ENCODE measurements at regions not wholly inside any gene's neighbourhood (a gene's known extent, or its start where the extent isn't known, plus 50 kb on each side); places are given as distances from the start of the nearest gene placed in this dataset.

DNA sequence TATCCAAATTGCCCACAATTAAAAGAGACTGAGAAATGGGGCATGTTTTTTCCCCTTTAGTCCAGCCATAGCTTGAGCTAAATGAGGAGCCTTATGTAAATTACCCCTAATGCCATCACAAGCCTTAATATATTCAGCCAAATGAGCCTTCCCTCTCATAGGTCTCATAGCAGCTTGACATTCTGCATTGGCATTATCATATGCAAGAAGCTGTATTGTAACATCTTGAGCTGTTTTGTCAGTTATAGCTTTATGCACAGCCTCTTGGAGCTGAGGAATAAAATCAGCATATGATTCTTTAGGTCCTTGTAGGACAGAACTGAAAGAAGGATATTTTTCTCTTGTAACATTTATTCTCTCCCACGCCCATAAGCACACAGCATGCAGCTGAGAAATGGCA is 153.2 kb downstream of the ZNF486 start:
- TF ChIP-seq, protein P1, sequence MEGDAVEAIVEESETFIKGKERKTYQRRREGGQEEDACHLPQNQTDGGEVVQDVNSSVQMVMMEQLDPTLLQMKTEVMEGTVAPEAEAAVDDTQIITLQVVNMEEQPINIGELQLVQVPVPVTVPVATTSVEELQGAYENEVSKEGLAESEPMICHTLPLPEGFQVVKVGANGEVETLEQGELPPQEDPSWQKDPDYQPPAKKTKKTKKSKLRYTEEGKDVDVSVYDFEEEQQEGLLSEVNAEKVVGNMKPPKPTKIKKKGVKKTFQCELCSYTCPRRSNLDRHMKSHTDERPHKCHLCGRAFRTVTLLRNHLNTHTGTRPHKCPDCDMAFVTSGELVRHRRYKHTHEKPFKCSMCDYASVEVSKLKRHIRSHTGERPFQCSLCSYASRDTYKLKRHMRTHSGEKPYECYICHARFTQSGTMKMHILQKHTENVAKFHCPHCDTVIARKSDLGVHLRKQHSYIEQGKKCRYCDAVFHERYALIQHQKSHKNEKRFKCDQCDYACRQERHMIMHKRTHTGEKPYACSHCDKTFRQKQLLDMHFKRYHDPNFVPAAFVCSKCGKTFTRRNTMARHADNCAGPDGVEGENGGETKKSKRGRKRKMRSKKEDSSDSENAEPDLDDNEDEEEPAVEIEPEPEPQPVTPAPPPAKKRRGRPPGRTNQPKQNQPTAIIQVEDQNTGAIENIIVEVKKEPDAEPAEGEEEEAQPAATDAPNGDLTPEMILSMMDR (IDR thresholded peaks at IDR 0.05): no peak
- TF ChIP-seq POLR2A (IDR thresholded peaks at IDR 0.05): no peak

Measured in right lobe of liver (tissue), 4 donors.